ENCODE measurements at regions not wholly inside any gene's neighbourhood (a gene's known extent, or its start where the extent isn't known, plus 50 kb on each side); places are given as distances from the start of the nearest gene placed in this dataset.
"Not testable (repeated sequence)": the region's sequence is repeated elsewhere in the genome, so short reads cannot be mapped to it uniquely, and the experiment has no call there.

DNA sequence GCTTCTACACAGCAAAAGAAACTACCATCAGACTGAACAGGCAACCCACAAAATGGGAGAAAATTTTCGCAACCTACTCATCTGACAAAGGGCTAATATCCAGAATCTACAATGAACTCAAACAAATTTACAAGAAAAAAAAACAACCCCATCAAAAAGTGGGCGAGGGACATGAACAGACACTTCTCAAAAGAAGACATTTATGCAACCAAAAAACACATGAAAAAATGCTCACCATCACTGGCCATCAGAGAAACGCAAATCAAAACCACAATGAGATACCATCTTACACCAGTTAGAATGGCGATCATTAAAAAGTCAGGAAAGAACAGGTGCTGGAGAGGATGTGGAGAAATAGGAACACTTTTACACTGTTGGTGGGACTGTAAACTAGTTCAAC lies 171.8 kb upstream of the IL12B start:
- not testable (repeated sequence) for DNase-seq (ENCODE audit: low read depth in 2 of 2)

DNA sequence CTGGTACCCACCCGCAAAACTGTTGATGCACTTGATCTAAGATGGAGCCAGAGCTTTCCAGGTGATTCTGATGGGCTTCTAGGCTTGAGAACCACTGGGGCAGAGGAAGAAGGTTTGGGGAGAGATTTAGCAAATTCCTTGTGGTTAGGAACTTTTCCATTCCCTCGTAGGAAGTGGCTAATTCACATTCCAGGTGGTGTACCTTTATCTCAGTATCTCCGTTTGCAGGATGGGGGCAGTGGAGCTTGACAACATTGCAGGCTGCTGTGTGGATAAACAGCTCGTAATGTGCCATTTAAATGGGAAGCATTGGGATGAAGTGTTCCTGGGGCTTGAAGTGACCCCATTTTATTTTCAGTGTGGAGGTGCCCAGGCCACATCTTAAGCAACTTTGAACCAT lies 172.9 kb upstream of the IL12B start:
- no peak for DNase-seq (ENCODE audit: low read depth in 2 of 2)

DNA sequence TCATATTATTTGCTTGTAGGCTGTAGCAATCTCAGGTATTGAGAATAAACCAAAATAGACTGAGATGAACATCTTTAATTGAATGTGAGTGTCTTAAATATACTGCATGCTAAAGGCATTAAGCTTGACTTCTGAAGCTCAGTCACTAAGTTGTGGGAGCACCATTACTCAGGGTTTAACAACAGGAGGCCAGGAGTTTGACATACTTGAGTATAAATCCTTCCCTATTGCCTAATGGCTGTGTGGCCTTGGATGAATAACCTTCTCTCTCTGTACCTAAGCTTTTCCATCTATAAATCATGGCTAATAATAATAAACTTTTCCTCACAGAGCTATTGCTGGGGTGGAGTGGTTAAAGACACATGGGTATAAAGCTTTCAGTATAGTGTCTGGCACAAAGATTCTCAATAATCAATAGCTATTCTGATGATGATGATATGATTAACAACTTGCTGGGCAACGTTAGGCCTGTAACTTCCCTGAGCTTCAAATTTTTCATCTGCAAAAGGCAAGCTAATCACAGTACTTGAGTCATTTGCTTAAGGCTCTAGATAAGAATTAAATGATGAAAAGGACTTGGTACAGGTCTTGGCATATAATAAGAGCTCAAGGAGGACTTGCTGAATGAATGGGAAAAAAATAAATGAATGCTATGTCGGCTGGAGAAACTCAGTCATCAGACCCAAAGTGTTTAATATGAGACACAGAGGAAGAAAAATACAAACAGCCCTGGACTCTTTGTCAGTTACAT lies 174.0 kb upstream of the IL12B start:
- no peak for DNase-seq (ENCODE audit: low read depth in 2 of 2)

DNA sequence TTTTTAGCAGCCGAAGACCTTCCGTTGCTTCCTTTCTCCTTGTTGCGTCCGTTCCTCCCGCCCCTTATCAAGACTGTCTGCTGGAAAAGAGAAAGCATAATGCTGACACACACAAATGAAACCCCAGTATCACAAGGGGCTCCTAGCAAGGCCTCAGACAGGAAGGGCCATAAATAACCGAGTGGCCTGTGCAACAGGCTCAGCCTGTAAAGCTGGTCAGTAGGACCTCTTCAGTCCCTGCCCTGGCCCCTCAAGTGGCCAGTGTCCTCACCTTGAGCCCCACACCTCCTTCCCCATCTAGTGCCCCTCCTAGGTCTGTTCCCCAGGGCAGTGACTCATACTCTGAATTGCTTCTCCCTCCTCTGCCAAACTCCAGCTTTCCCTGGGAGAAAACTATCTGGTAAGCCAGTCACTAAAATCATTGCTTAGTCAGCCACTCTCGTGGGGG lies 174.6 kb upstream of the IL12B start:
- DNase-seq (ENCODE audit: low read depth in 2 of 2) = no peak

DNA sequence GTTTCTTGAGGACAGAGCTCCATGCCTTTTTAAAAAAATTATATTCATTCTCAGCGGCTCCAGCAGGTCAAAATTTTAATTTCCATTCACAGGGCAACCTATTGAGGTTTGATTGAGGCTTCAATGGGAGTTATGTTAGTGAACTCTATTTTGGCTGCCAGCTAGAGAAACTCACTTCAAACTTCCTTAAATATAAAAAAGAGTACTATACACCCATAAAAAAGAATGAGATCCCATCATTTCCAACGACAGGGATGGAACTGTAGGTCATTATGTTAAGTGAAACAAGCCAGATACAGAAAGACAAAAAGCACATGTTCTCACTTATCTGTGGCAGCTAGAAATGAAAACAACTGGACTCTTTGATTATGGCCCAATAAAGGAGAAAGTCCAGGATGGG lies 176.8 kb upstream of the IL12B start:
- DNase-seq (ENCODE audit: low read depth in 2 of 2) = no peak

DNA sequence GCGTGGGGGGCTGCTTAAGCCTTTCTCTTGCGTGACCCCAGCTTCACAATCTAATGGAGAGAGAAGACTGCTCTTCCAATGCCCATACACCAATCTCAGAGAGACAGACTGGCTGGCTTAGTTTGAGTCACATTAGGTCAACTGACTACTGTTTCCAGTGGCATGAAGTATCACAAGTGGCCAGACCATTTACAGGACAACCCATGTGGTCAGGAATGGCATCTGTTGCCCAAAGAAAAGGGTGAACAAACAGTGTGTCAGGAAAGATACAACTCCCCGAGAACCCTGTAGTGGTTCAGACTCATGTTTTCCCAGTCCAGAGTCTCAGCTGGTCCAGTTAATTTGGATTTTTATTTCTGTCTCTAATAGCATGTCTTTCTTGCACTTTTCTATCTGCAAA lies 177.4 kb upstream of the IL12B start:
- no peak for DNase-seq (ENCODE audit: low read depth in 2 of 2)

DNA sequence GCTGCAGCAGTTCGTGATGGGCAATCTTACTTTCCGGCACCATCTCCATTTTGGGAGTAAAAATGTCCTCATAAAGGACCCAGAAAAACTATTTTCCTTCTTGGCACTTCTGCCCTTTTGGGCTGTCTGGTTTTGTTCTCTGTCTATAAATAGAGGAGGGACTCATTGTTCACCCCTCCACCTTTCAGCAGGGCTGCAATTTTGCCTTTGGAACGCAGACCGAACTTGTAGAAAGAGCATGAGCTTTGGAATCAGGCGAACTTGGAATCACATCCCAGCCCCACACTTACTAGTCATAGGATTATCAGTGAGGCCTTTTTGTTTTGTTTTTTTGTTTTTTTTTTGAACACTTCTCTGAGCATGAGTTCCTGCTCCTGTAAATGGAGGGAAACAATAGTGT lies 178.1 kb upstream of the IL12B start:
- DNase-seq (ENCODE audit: low read depth in 2 of 2) = no peak

DNA sequence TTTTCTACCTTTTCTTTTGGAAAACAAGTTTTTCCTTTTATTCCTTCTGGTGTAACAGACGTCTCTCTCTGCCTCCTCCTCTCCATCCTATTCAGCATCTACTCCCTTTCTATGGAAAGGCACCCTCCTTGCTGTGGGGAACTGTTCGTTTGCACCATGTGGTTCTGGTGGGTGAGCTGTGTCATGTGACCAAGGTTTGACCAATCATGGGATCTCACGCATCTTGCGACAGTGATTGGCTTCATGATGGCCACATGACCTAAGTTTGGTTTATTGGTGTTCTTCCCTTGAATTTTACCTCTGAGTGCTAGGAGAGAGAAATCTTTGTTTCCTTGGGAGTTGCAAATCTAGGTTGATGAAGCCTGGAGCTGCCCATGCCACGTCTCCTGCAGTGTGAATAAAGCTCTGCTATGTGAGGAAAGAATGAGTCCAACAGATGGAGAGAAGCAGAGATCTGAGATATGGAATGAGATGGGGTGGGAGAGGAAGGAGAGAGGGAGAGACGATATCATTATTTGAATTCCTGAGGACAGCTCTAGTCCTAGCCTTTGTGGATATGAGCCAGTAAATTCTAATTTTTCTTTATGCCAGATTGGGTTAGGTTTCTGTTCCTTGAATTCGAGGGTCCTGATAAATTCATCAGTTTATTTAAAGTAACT lies 178.8 kb upstream of the IL12B start:
- no peak for DNase-seq (ENCODE audit: low read depth in 2 of 2)

DNA sequence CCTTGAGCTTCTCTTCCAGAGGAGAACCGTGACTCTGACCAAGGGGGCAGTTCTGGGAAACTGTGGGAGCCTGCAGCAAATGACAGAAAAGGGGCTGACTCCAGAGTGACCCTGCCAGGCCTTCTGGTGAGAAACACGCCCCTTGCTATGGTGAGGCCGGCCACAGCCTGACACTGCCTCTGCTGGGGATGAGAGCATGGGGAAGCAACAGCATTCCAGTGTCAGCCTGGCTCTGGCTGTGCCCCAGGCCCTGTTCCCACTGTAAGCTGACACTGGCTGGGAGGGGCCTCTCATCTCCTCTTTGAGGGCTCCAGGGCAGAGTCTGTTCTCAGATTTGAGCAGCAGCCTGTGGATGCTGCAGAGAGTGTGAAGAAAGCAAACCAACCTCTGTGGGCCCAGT lies 180.0 kb upstream of the IL12B start:
- no peak for DNase-seq (ENCODE audit: low read depth in 2 of 2)

DNA sequence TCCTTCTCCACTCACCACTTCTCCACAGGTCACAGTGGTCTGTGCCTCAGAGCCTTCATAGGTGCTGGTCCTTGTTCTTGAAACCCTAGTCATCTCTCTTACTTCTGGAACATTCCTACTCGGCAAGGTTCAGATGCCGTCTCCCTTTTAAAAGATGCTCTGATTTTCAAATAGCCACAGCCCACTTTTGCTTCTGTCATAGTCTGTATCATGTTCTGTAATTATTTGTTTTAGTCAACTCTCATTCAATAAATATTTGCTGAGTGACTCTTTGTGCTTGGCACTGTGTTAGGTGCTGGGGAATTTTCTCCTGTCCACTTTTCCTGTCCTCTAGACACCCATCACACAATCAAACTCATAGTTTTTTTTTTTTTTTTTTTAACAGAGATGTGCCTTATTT lies 181.3 kb upstream of the IL12B start:
- no peak for DNase-seq (ENCODE audit: low read depth in 2 of 2)

DNA sequence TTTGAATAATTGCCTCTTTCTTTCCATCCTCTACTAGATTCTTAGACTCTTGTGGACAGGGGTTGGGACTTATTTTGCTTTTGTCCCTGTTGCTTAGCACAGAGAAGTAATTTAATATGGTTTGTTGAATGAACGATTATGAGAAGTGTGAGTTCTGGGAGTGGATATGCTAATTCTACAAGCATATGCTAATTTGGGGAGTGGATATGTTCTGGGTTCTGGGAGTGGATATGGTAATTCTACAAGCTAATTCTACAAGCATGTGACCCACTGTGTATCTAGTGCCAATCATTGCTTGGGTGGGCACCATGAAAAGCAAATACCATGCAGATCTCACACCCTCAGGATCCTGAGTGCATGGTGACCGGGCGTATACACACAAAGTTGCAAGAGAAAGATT lies 181.8 kb upstream of the IL12B start:
- no peak for DNase-seq (ENCODE audit: low read depth in 2 of 2)

DNA sequence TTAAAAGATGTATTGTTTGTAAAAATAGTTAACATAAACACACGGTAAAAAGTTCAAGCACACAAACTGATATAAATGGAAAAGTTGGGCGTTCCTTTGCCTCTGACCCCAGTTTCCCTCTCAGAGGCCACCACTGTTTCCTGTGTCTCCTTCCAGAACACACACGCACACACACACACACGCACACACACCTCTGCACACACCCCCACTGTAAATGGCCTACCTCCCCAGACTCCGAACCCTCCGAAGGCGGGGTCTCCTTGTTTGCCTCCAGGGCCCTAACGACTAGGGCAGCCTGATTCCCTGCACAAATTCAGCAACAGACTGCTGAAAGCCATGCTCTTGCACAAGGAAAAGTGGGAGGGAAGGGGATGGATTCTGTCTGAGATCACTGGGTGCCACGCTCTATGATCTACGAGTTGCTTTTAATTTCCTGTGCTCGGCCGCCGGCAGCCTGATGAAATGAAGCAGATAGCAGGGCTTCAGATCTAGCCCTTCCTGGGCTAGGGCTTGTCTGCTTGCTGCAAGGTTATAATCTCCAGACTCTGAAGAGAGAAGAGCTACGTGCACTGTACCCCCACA lies 184.0 kb upstream of the IL12B start:
- DNase-seq (ENCODE audit: low read depth in 2 of 2) = no peak

DNA sequence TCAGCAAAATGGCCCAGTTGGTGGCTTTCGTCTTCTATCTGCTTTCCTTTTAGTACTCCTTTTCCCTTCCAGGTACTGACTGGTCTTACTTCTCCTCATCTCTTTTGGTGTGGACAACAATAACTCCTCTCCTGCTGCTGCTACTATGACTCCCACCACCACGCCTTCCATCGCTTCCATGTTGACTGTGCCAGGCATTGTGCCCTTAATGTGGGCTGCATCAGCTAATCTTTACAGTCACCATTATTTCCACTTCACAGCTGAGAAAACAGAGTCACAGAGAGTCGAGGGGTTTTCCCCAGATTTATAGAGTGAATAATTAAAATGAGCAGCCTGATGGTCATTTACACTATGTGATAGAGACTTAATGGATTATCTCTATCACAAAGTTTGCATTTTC lies 184.9 kb upstream of the IL12B start:
- DNase-seq (ENCODE audit: low read depth in 2 of 2) = no peak

DNA sequence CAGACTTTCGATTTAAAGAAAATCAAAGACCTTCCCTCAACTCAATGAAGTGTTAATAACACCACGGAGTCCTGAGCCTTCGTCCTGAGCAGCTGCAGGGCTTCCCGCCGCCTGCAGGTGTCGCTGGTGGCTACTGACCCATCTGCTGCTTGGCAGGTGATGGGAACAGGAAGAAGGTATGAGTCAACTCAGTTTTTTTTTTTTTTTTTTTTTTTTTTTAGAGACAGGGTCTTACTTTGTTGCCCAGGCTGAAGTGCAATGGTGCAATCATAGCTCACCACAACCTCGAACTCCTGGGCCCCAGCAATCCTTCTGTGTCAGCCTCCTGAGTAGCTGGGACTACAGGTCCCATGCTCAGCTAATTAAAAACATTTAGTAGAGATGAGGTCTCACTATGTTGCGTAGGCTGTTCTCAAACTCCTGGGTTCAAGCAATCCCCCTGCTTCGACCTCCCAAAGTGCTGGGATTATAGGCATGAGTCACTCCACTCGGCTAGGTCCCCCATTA lies 185.7 kb upstream of the IL12B start:
- DNase-seq (ENCODE audit: low read depth in 2 of 2) = peak; percentile 71 to 75

DNA sequence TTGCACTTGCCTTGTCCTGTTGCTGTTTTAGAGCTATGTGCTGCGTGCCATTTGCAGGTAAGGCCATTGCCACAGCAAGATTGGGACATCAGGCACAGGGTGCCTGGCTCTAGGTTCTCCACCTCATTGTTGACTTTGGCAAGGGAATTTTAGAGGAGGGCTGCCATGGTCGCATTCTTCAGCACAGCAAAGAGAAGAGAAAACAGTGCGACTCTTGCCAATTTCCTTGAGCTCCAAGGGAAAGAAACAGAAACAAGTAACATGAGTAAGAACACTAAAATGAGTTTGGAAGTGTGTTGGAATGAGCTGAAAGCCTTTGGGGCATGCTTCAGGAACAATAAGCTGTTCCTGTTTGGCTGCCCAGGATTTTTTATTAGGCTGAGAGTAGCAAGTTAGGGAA lies 188.1 kb upstream of the IL12B start:
- DNase-seq (ENCODE audit: low read depth in 2 of 2) = no peak

DNA sequence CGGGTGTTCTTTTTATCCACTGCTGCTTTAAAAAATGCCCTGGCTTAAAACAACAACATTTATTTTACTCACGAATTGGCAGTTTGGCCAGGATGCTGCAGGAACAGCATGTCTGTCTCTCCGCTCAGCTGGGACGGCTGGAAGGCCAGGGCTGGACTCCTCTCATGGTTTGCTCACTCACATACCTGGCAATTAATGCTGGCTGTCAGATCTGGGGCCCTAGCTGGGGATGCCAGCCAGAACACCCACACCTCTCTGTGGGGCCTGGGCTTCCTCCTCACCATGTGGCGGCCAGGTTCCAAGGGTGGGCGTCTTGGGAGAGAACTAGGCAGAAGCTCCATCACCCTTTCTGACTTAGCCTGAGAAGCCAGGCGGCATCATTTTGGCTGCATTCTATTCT lies 189.1 kb upstream of the IL12B start:
- no peak for DNase-seq (ENCODE audit: low read depth in 2 of 2)

DNA sequence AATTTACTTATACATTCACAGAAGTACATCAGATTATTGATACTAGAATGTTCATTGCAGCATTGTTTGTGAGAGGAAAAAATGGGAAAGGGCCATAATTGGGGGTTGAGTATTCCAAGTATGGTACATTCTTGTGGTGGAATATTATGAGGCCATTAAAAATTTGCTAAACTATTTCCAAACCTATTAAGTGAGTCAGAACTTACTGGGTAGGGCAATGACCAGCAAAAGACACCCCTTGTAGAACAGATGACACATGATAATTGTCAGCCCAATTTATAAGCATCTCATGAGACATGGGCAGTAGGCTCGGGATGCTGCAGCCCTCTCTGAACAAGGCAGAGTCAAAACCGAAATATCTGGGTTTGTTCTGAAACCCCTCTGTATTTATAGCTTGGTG lies 192.6 kb upstream of the IL12B start:
- no peak for DNase-seq (ENCODE audit: low read depth in 2 of 2)

DNA sequence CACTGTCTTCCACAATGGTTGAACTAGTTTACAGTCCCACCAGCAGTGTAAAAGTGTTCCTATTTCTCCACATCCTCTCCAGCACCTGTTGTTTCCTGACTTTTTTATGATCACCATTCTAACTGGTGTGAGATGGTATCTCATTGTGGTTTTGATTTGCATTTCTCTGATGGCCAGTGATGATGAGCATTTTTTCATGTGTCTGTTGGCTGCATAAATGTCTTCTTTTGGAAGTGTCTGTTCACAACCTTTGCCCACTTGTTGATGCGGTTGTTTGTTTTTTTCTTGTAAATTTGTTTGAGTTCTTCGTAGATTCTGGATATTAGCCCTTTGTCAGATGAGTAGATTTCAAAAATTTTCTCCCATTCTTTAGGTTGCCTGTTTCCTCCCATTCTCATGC lies 194.0 kb upstream of the IL12B start:
- DNase-seq (ENCODE audit: low read depth in 2 of 2) = not testable (repeated sequence)

DNA sequence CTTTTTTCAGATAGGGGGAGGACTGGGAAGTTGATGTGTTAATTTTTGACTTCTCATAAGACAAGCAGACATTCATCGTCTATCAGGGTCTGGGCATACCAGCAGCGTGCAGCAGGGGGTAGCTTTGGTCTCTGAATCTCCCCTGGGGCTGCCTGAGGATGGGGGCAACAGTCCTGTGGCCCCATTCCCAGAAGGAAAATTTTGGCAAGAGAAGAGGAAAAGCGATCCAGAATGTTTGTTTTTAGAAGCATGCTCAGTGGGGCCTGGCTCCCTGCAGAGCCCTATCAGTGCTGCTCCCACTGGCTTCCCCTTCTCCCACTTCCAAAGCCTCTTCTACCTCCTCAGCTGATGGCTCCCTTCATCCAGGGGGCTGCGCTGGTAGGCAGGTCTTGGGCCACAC lies 194.8 kb upstream of the IL12B start:
- no peak for DNase-seq (ENCODE audit: low read depth in 2 of 2)

DNA sequence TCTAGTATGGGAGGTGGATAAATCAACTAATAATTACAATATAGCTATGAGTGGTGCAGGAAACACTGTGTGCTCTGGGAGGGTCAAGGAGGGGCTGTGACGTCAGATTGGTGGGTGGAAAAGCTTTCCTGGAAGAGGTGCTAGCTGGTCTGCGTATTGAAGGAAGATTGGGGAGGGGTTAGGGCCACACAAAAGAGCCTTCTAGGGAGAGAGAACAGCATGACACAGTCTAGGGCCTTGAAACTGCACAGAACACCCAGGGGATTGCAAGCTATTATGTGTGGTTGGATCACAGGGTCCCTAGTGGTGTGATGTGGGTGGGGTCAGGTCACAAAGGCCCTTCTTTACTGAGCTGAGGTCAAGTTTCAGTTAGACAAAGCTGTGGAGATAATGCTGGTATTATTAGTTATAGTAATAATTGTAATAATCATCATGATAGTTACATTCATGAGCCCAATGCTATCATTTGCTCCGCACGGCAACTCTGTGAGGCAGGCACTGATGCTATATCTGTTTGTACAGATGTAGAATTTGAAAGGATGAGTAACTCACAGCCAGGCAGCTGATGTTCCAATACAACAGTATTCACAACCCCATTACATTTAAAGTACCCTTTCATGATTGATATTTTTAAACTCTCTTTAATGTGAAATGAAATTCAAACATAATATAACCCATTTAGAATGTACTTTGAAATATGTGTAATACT lies 197.4 kb upstream of the IL12B start:
- DNase-seq (ENCODE audit: low read depth in 2 of 2) = no peak

DNA sequence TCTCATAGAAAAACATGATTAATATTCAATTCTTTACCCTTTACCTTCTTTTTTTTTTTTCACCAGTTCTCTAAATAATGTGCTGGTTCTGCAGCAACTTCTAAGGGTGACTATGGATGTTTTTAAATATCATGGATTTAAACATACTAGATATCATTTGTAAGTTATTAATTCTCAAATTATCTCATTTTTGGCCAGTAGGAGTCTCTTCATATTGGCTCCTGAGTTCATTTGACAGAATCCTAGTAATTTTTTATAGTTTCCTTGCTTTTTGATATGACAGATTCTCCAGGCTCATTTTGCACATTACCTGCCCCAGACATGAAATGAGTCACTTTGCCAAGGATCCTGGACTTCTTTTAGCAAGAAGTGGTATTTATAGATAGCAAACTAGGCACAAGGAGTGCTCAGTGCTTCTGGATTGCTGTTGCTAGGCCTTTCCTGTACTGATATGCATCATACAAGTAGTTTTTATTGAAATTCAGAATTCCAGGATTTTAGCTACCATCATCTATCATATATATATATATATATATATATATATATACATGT lies 201.3 kb upstream of the IL12B start:
- DNase-seq (ENCODE audit: low read depth in 2 of 2) = no peak

DNA sequence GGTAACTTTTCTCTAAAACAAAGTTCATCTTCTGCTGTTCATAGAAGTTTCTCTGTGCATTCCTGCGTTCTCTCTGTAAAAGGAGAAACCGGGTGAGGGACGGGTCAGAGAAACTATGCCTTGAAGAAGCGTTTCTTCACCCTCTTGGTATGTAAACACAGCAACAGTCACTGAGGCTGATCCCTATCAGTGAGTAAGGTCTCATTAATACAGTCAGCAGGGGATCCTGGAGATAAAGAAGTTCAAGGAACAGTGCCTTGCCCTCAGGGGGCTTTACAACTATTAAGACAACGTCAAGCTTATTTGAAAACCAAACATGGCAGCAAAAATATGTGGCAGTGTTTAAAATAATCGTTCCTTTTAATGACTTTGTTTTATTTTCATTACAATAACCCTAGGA lies 202.9 kb upstream of the IL12B start:
- DNase-seq (ENCODE audit: low read depth in 2 of 2) = no peak
